Endothelial cell of umbilical vein (primary cell): ENCODE measurements at regions not wholly inside any gene's neighbourhood (a gene's known extent, or its start where the extent isn't known, plus 50 kb on each side); places are given as distances from the start of the nearest gene placed in this dataset.

Source experiments
- EZH2 ChIP-seq: IDR thresholded peaks from 2 replicates; pipeline ENCODE4 v1.6.1; 2012; ENCODE audit warnings: borderline replicate concordance, low read depth, mild to moderate bottlenecking, moderate library complexity, low read length, inconsistent platforms; ENCODE audit not compliant: severe bottlenecking
- JUN ChIP-seq: IDR thresholded peaks from 2 replicates; pipeline ENCODE4 v1.6.1; 2011; ENCODE audit warnings: borderline replicate concordance, low read depth; ENCODE audit not compliant: insufficient read length, insufficient read depth
- POLR2A ChIP-seq: IDR thresholded peaks from 2 replicates; pipeline ENCODE4 v1.6.1; 2012; ENCODE audit warnings: low read depth, mild to moderate bottlenecking, control low read depth, low read length
- TF ChIP-seq, protein P1 (sequence below), 2 donors: IDR thresholded peaks; 1 replicate in 1 of 2; 2 replicates in 1 of 2; pipeline ENCODE4 v1.5.1; 2011; ENCODE audit warnings: low read length in 2 of 2, mild to moderate bottlenecking in 2 of 2, moderate library complexity in 2 of 2, control low read depth in 1 of 2, inconsistent platforms in 1 of 2, low read depth in 1 of 2; ENCODE audit not compliant: insufficient read depth in 1 of 2; ENCODE audit errors: extremely low read depth in 1 of 2

- TF ChIP-seq POLR2A (no peak), JUN (no peak), EZH2 (no peak)
- TF ChIP-seq, protein P1, sequence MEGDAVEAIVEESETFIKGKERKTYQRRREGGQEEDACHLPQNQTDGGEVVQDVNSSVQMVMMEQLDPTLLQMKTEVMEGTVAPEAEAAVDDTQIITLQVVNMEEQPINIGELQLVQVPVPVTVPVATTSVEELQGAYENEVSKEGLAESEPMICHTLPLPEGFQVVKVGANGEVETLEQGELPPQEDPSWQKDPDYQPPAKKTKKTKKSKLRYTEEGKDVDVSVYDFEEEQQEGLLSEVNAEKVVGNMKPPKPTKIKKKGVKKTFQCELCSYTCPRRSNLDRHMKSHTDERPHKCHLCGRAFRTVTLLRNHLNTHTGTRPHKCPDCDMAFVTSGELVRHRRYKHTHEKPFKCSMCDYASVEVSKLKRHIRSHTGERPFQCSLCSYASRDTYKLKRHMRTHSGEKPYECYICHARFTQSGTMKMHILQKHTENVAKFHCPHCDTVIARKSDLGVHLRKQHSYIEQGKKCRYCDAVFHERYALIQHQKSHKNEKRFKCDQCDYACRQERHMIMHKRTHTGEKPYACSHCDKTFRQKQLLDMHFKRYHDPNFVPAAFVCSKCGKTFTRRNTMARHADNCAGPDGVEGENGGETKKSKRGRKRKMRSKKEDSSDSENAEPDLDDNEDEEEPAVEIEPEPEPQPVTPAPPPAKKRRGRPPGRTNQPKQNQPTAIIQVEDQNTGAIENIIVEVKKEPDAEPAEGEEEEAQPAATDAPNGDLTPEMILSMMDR (IDR thresholded peaks at IDR 0.05; ENCODE audit: extremely low read depth in 1 of 2, insufficient read depth in 1 of 2, low read depth in 1 of 2, low read length in 2 of 2), result no peak
These were observed 79.0 kb upstream of the MAP10 start for GRCh38 chr1:232726048-232726779.
